ENCODE measurements at regions not wholly inside any gene's neighbourhood (a gene's known extent, or its start where the extent isn't known, plus 50 kb on each side); places are given as distances from the start of the nearest gene placed in this dataset.
"Not testable (repeated sequence)": the region's sequence is repeated elsewhere in the genome, so short reads cannot be mapped to it uniquely, and the experiment has no call there.

GRCh38 chr2:215825707-215826106, 187.6 kb downstream of the MREG start:
- Histone ChIP-seq H3K27ac (ENCODE audit: low read depth in 1 of 2, low read length in 2 of 2) (no peak overlapping the region), H3K36me3 (ENCODE audit: control insufficient read depth in 4 of 4, insufficient read depth in 3 of 4, low read depth in 1 of 4, low read length in 3 of 4) (no peaks in the 10 kb centered on the region), H3K27me3 (ENCODE audit: control insufficient read depth in 4 of 4, insufficient read depth in 4 of 4, low read length in 3 of 4) (no peaks in the 10 kb centered on the region), H3K4me1 (ENCODE audit: control insufficient read depth in 4 of 4, insufficient read depth in 4 of 4, low read length in 3 of 4) (peaks cover 5 to 18% (median 15%) of the 10 kb centered on the region in 4 donors), H3K4me3 (ENCODE audit: low read depth in 1 of 3, low read length in 3 of 3) (no peak overlapping the region), H3K9me3 (ENCODE audit: control insufficient read depth in 4 of 4, low read length in 3 of 4) (no peaks in the 10 kb centered on the region), H3K9ac (ENCODE audit: low read depth in 1 of 2, low read length in 2 of 2) (no peak overlapping the region)
- no peak for DNase-seq (ENCODE audit: low spot score)
- TF ChIP-seq SP1 (IDR thresholded peaks at IDR 0.05) (no peak), HNF4A (conservative IDR thresholded peaks at IDR 0.05) (no peak), ATF3 (IDR thresholded peaks at IDR 0.05) (no peak), NR2F2 (IDR thresholded peaks at IDR 0.05) (no peak), REST (IDR thresholded peaks at IDR 0.05) (no peak), HNF4G (IDR thresholded peaks at IDR 0.05) (no peak), TAF1 (conservative IDR thresholded peaks at IDR 0.05) (no peak), RAD21 (IDR thresholded peaks at IDR 0.05) (no peak), YY1 (IDR thresholded peaks at IDR 0.05) (no peak), EGR1 (IDR thresholded peaks at IDR 0.05; ENCODE audit: low read depth in 2 of 2) (no peak), CTCF (IDR thresholded peaks at IDR 0.05; ENCODE audit: low read depth, low read length, missing input control) (no peak), RXRA (IDR thresholded peaks at IDR 0.05) (no peak), GABPA (IDR thresholded peaks at IDR 0.05 in 1 of 2, conservative IDR thresholded peaks at IDR 0.05 in 1 of 2) (no peak), FOXA1 (IDR thresholded peaks at IDR 0.05) (no peak), ZBTB33 (IDR thresholded peaks at IDR 0.05) (no peak), JUND (IDR thresholded peaks at IDR 0.05) (no peak)
- TF ChIP-seq, protein P1, sequence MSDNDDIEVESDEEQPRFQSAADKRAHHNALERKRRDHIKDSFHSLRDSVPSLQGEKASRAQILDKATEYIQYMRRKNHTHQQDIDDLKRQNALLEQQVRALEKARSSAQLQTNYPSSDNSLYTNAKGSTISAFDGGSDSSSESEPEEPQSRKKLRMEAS (IDR thresholded peaks at IDR 0.05), result no peak

DNA sequence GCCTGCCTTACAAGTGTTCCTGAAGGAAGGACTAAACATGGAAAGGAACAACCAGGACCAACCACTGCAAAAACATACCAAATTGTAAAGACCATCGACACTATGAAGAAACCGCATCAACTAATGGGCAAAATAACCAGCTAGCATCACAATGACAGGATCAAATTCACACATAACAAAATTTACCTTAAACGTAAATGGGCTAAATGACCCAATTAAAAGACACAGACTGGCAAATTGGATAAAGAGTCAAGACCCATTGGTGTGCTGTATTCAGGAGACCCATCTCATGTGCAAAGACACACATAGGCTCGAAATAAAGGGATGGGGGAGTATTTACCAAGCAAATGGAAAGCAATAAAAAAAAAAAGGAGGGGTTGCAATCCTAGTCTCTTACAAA, 192.1 kb downstream of the MREG start:
- H3K4me3 ChIP-seq (ENCODE audit: low read depth in 1 of 3, low read length in 3 of 3); H3K4me1 ChIP-seq (ENCODE audit: control insufficient read depth in 4 of 4, insufficient read depth in 4 of 4, low read length in 3 of 4); H3K9ac ChIP-seq (ENCODE audit: low read depth in 1 of 2, low read length in 2 of 2); H3K36me3 ChIP-seq (ENCODE audit: control insufficient read depth in 4 of 4, insufficient read depth in 3 of 4, low read depth in 1 of 4, low read length in 3 of 4); H3K9me3 ChIP-seq (ENCODE audit: control insufficient read depth in 4 of 4, low read length in 3 of 4); H3K27me3 ChIP-seq (ENCODE audit: control insufficient read depth in 4 of 4, insufficient read depth in 4 of 4, low read length in 3 of 4); DNase-seq (ENCODE audit: low spot score); H3K27ac ChIP-seq (ENCODE audit: low read depth in 1 of 2, low read length in 2 of 2): not testable (repeated sequence)
- WGBS, result 93% methylated on average over 4 of the region's 4 CpGs

DNA sequence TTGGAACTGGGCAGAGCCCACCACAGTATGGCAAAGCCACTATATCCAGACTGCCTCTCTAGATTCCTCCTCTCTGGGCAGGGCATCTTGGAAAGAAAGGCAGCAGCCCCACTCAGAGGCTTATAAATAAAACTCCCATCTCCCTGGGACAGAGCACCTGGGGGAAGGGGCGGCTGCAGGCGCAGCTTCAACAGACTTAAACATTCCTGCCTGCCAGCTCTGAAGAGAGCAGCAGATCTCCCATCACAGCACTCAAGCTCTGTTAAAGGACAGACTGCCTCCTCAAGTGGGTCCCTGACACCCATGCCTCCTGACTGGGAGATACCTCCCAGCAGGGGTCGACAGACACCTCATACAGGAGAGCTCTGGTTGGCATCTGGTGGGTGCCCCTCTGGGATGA, 193.6 kb downstream of the MREG start:
- H3K27ac ChIP-seq (ENCODE audit: low read depth in 1 of 2, low read length in 2 of 2); H3K27me3 ChIP-seq (ENCODE audit: control insufficient read depth in 4 of 4, insufficient read depth in 4 of 4, low read length in 3 of 4); H3K36me3 ChIP-seq (ENCODE audit: control insufficient read depth in 4 of 4, insufficient read depth in 3 of 4, low read depth in 1 of 4, low read length in 3 of 4); H3K4me3 ChIP-seq (ENCODE audit: low read depth in 1 of 3, low read length in 3 of 3); DNase-seq (ENCODE audit: low spot score); H3K4me1 ChIP-seq (ENCODE audit: control insufficient read depth in 4 of 4, insufficient read depth in 4 of 4, low read length in 3 of 4); H3K9me3 ChIP-seq (ENCODE audit: control insufficient read depth in 4 of 4, low read length in 3 of 4); H3K9ac ChIP-seq (ENCODE audit: low read depth in 1 of 2, low read length in 2 of 2): not testable (repeated sequence)
- WGBS, result 94% methylated on average over 3 of the region's 3 CpGs

Data from liver (tissue), 8 donors.